GM19035 (cell line): ENCODE measurements at regions not wholly inside any gene's neighbourhood (a gene's known extent, or its start where the extent isn't known, plus 50 kb on each side); places are given as distances from the start of the nearest gene placed in this dataset.

Source experiments
- ATAC-seq: cut with Tn5 transposase; IDR thresholded peaks from one replicate; pipeline ENCODE4 v1.9.1; 2021; ENCODE audit not compliant: unreplicated experiment

DNA sequence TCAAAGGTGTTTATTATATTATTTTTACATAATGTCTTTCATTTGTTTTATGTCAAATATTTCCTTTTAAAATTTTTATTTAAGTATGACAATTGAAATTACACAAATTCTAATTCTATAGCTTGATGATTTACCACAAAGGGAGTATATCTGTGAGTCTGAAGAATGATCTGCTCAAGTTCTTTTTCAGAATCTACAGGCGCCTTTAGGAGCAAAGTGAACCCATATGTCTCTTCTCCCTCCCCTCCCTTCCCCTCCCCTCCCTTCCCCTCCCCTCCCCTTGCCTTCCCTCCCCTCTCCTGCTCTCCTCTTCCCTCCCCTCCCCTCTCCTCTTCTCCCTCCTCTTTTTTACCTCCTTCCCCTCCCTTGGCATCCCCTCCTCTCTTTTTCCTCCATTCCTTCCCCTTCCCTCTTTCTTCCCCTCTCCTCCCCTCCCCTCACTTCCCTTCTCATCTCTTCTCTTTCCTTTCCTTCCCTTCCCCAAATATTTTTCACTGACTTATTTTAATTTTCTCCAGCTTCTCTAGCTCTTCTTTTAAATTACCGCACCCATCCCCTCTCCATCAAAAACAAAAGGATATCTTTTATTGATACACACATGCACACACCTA is 495.3 kb upstream of the PIK3R1 start:
- ATAC-seq = no peak

DNA sequence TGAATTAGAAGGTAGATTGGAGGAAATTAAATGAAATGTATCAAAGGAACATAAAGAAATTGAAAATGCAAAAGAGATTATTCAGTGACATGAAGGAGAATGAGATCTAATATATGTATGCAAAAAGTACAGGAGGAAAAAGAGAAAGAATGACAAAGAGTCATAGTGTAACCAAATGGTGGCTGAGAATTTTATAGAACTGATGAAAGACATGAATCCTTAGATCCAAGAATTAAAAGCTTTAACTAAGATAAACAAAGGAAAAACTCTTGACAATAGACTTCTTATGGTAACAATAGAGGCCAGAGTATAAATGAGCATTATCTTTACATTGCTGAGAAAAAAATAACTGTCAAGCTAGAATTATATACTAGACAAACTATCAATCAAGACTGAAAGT is 505.4 kb upstream of the CD180 start:
- no peak for ATAC-seq

GRCh38 chr5:67699560-67699959 is 503.0 kb upstream of the CD180 start:
- ATAC-seq = no peak

GRCh38 chr5:67696446-67696845 is 499.8 kb upstream of the CD180 start:
- ATAC-seq = no peak

GRCh38 chr5:67695369-67695768 is 498.8 kb upstream of the CD180 start:
- no peak for ATAC-seq

GRCh38 chr5:67694810-67695191 is 498.2 kb upstream of the CD180 start:
- ATAC-seq = no peak

DNA sequence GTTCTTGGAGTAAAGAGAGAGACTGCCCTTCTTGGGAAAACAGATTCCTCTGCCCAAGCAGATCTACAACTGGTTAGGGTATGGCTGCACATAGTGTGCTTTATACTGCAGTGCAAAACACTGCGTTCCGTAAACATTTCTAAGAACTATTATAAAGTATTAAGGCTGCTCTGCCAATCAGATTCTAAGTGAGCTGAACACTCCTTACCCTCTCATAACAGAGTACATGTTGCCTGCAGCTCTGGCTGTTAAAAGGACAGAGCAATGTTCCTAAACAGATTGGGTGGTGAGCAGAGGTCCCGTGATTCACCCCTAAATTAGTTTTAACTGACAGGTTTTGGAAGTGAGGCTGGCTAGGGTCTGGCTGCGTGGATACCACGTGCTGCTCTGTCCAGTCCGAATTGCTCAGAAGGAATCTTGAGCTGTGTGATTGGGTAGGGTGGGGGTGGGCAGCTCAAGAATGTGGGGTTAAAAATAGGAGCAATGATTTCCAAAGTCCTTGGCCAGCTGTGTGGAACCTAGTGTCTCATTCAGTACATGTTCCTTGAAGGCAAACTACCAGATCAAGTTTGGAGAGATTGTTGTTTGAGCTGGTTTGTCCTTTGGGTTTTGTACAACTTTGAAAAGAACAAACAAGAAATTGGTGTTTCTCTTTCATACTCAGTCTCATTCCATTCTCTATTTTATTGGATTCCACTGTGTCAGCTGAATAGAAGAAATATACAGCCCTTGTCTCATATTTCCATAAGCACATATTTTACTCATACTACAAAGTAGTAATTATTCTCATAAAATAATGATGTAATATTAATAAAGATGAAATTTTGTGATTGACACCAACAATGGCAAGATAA is 497.6 kb upstream of the CD180 start:
- no peak for ATAC-seq

DNA sequence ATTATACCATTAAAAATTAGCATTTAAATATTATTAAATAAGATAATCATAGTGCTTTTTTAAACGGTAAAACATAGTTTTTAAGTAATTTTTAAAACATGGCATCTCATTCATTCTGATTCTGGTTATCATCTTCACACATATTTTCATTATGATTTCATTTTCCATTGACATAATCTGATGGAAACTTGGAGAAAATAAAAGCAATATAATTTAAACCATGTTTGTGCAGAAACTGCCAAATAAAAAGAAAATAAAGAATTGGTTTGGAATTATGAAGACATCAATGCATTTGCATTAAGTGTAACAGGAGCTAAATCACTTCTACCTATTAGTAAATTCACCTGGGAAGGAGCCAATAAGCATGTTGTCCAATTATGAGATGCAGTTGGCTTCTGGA is 490.1 kb upstream of the CD180 start:
- no peak for ATAC-seq

GRCh38 chr5:67681703-67682102 is 485.1 kb upstream of the CD180 start:
- no peak for ATAC-seq

GRCh38 chr5:67680099-67680498 is 483.5 kb upstream of the CD180 start:
- ATAC-seq = no peak

- ATAC-seq = no peak
Measured at GRCh38 chr5:67679184-67679841, 482.7 kb upstream of the CD180 start.

DNA sequence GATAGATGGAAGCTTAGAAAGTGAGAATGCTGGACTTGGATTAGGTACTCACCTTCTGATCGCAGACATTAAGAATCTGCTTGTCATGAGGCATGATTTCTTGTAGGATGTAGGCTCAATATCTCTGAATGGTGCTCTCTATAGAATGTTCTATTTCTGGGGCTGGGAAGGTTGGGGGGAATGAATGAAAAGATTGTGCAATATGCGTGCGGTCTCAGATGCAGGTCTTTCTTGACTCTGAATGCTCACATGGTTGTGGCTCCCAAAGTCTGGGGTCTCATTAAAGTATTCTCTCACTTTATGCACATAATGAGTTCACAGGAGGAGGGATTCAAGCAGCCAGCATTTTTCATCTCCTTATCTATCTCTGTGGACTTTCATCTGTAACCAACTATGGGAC is 482.0 kb upstream of the CD180 start:
- ATAC-seq = no peak

- no peak for ATAC-seq
Measured at GRCh38 chr5:67677422-67677970, 480.9 kb upstream of the CD180 start.

DNA sequence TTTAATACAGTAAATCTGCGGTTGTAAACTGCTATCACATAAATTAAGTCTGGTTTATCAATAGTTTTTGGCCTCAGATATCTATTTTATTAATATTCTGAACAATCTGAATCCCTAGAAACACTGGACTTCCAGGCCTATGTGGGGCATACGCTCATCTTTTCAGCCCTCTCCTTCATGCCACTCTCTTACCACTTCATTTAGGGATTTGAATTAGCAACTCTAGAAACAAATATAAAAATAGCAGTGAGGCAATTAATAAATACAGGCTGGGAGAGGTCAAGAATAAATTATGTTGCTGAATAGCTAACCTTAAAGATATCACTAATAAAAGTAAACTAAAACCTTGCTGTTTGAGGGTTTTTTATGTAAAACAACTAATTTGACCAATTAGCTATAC is 480.3 kb upstream of the CD180 start:
- no peak for ATAC-seq

GRCh38 chr5:67674159-67674655 is 477.6 kb upstream of the CD180 start:
- ATAC-seq = no peak

DNA sequence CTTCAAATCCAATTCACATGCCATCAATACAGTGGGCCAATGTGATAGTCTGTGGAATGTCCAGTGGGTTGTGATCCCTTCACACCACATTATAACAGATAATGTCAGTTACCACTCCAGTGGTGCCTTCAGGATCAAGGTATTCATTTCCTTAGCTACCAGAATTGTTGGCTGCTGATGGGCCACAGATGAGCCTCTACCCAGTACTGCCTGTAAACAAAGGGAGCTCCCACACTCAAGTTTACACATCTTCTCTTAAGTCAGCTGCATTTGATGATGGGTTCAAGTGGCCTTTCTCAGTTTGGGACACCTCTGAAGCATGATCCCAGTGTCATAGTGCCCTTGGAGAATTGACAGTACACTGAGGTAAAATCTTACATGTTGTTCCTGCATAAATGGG is 477.0 kb upstream of the CD180 start:
- ATAC-seq = no peak

- ATAC-seq = no peak
Measured at GRCh38 chr5:67673180-67673579, 476.6 kb upstream of the CD180 start.

DNA sequence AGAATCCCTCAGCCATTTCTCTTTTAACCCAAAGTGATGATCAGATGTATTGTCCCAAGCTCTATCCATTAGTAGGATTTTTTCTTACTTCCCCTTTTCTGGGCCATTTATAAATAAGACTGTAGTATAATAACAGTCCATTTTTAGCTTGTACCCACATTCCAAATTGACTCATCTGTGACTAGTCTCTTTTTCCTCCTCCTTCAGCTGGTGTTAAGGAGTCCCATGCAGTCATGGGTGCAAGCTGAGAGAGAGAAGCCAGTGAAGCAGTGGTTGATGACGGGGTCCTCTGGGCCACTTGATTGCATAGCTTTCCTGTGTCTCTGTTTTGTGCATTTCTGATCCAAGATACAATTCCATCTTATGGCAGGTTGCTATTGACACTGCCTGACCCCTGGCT is 476.0 kb upstream of the CD180 start:
- no peak for ATAC-seq

- no peak for ATAC-seq
Measured at GRCh38 chr5:67669916-67670315, 473.3 kb upstream of the CD180 start.

- no peak for ATAC-seq
Measured at GRCh38 chr5:67660149-67660548, 463.6 kb upstream of the CD180 start.

DNA sequence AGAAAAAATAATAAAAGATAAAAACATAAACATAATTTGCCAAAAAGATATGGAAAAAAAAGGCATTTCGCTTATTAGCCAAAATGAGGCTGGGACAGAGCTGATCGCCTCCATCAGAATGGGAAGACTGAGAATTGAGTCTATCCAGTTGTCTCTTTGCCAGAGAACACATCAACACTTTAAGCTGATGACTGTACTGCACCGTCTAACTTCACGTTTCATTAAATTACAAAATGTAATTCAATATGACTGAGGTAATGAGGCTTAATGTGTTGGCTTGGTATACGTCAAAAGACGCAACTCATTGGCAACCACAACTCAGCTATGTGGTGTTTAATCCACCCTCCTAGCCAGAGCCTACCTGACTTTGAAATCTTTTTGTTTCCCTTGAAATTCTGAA is 462.7 kb upstream of the CD180 start:
- ATAC-seq = no peak

- no peak for ATAC-seq
Measured at GRCh38 chr5:67657055-67657454, 460.5 kb upstream of the CD180 start.
